ENCODE measurements at regions not wholly inside any gene's neighbourhood (a gene's known extent, or its start where the extent isn't known, plus 50 kb on each side); places are given as distances from the start of the nearest gene placed in this dataset.

DNA sequence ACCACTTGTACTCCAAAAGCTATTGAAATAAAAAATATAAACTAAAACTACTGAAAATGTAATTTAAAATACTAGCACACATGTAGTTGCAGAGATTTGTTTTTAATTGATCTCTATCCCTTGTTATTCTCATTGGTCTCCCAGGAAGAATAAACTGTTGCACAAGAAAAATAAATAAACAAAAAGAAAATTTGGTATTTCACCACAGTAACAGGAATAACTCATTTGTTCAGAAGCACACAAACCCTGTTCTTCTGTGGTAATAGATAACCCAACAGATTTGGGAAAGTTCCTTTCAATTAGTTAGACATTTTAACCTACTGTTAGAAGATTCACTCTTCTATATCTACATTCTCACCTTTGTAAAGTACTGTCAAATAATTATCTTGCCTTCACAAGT is 70.9 kb upstream of the APOOL start:
- TF ChIP-seq CTCF (IDR thresholded peaks at IDR 0.05) (no peak), POLR2A (IDR thresholded peaks at IDR 0.05) (no peak)
